A549 (cell line): ENCODE measurements at regions not wholly inside any gene's neighbourhood (a gene's known extent, or its start where the extent isn't known, plus 50 kb on each side); places are given as distances from the start of the nearest gene placed in this dataset.

Experiments used
- ATAC-seq, 2 experiments: fragments of 200-7000 bp in 1 of 2; fragments of >200 bp in 1 of 2; cut with Nextera tagmentation in 1 of 2; cut with Tn5 transposase in 1 of 2; 3 replicates each; pipeline versions ENCODE4 v1.8.0 to v1.9.1; 2018 to 2020; ENCODE audit warnings: mild to moderate bottlenecking in 1 of 2, moderate library complexity in 1 of 2
- CTCF ChIA-PET: fragments of 300-600 bp; sonication (Branson Sonifier 250); formaldehyde crosslinking; extraction: SDS; loops from one replicate; lab custom pipeline; 2021; ENCODE audit warnings: antibody characterized with exemption, inconsistent platforms; lab: Yijun Ruan, JAX
- POLR2A ChIA-PET: fragments of 350-600 bp; formaldehyde crosslinking; extraction: SDS; loops from one replicate; lab custom pipeline; 2021; ENCODE audit warnings: antibody characterized with exemption, inconsistent platforms; lab: Yijun Ruan, JAX
- DNase-seq, 2 experiments: peaks; one replicate each; pipeline versions ENCODE4 v3.0.0 to v3.0.0-alpha.2; 2011 to 2016; ENCODE audit warnings: low read depth in 1 of 2, low spot score in 1 of 2
- FAIRE-seq: peaks from 2 replicates; lab custom pipeline; 2011; peaks lifted over from hg19 to GRCh38; lab: Jason Lieb, UNC
- H3K27ac ChIP-seq, 2 experiments: fragments of >200 bp; sonication (Bioruptor Twin); formaldehyde crosslinking; 3 replicates each; pipeline ENCODE4 v1.5.1; 2016 to 2017
- H3K4me1 ChIP-seq: fragments of >200 bp; sonication (Bioruptor Twin); formaldehyde crosslinking; 3 replicates; pipeline ENCODE4 v1.6.1; 2016
- H3K4me2 ChIP-seq: fragments of >200 bp; sonication (Bioruptor Twin); formaldehyde crosslinking; 3 replicates; pipeline ENCODE4 v1.6.1; 2016
- H3K4me3 ChIP-seq: fragments of >200 bp; sonication (Bioruptor Twin); formaldehyde crosslinking; 3 replicates; pipeline ENCODE4 v1.5.1; 2016
- H3K9me3 ChIP-seq: fragments of >200 bp; sonication (Bioruptor Twin); formaldehyde crosslinking; 3 replicates; pipeline ENCODE4 v1.6.1; 2016
- CBX8 ChIP-seq: fragments of 200-600 bp; sonication (generic); IDR thresholded peaks from 2 replicates; pipeline ENCODE4 v1.6.1; 2016
- CHD4 ChIP-seq: fragments of 200-600 bp; sonication (generic); IDR thresholded peaks from 2 replicates; pipeline ENCODE4 v1.6.1; 2016; ENCODE audit warnings: antibody characterized with exemption, mild to moderate bottlenecking, borderline replicate concordance
- EP300 ChIP-seq, 2 experiments: fragments of >200 bp; sonication (Bioruptor Twin); formaldehyde crosslinking; IDR thresholded peaks; 2 replicates in 1 of 2; 3 replicates in 1 of 2; pipeline ENCODE4 v1.6.1; 2016 to 2017
- FOSL2 ChIP-seq, 2 experiments: fragments of 450-650 bp in 1 of 2; fragments of >200 bp in 1 of 2; sonication (Bioruptor Twin) in 1 of 2; formaldehyde crosslinking; IDR thresholded peaks; 2 replicates each; pipeline versions ENCODE4 v1.5.0 to v1.6.1; 2016 to 2020; ENCODE audit warnings: mild to moderate bottlenecking in 1 of 2, moderate library complexity in 1 of 2
- FOXS1 ChIP-seq: fragments of 250-450 bp; sonication (Bioruptor Pico); IDR thresholded peaks from 2 replicates; pipeline ENCODE4 v1.5.0; 2020; ENCODE audit warnings: mild to moderate bottlenecking, moderate library complexity
- HOXB13 ChIP-seq: fragments of 250-450 bp; sonication (Bioruptor Pico); IDR thresholded peaks from 2 replicates; pipeline ENCODE4 v1.5.0; 2020; ENCODE audit warnings: low read depth, mild to moderate bottlenecking, moderate library complexity
- HOXB5 ChIP-seq: fragments of 250-450 bp; sonication (Bioruptor Pico); IDR thresholded peaks from 2 replicates; pipeline ENCODE4 v1.5.0; 2020; ENCODE audit warnings: mild to moderate bottlenecking, moderate library complexity
- JUNB ChIP-seq: fragments of >200 bp; sonication (Bioruptor Twin); formaldehyde crosslinking; IDR thresholded peaks from 2 replicates; pipeline ENCODE4 v1.6.1; 2016
- KDM1A ChIP-seq: fragments of 200-600 bp; sonication (generic); IDR thresholded peaks from 2 replicates; pipeline ENCODE4 v1.6.1; 2016; ENCODE audit warnings: low read depth, mild to moderate bottlenecking
- RAD21 ChIP-seq, 2 experiments: fragments of >200 bp in 1 of 2; sonication (Bioruptor Twin) in 1 of 2; formaldehyde crosslinking in 1 of 2; IDR thresholded peaks in 1 of 2; conservative IDR thresholded peaks in 1 of 2; 2 replicates in 1 of 2; 3 replicates in 1 of 2; pipeline ENCODE4 v1.6.1; 2012 to 2018; ENCODE audit warnings: inconsistent platforms in 1 of 2
- RCOR1 ChIP-seq: fragments of 150-350 bp; IDR thresholded peaks from 2 replicates; pipeline ENCODE4 v1.6.1; 2014; ENCODE audit warnings: antibody characterized with exemption, low read length, low read depth
- SREBF2 ChIP-seq: fragments of 450-650 bp; IDR thresholded peaks from 2 replicates; pipeline ENCODE4 v1.6.1; 2014; ENCODE audit warnings: mild to moderate bottlenecking, moderate library complexity
- TP53 ChIP-seq: fragments of 250-450 bp; sonication (Bioruptor Pico); IDR thresholded peaks from 2 replicates; pipeline ENCODE4 v1.5.0; 2021; ENCODE audit warnings: mild to moderate bottlenecking, moderate library complexity
- WGBS: methylation state at CpG from one replicate; pipeline ENCODE4 v1.1.6; 2017; ENCODE audit errors: missing lambda C conversion rate; 5-methylcytosine and 5-hydroxymethylcytosine counted together
- TF ChIP-seq, protein P1 (sequence below): fragments of >200 bp; sonication (Bioruptor Twin); formaldehyde crosslinking; IDR thresholded peaks from 3 replicates; pipeline ENCODE4 v1.5.1; 2016
- TF ChIP-seq, protein P2 (sequence below): fragments of >200 bp; sonication (Bioruptor Twin); formaldehyde crosslinking; IDR thresholded peaks from 3 replicates; pipeline ENCODE4 v1.6.1; 2016
- TF ChIP-seq, protein P3 (sequence below): fragments of 250-450 bp; sonication (Bioruptor Pico); IDR thresholded peaks from 2 replicates; pipeline ENCODE4 v1.5.0; 2021; ENCODE audit warnings: mild to moderate bottlenecking, moderate library complexity, borderline replicate concordance
- TF ChIP-seq, protein P4 (sequence below): fragments of 450-650 bp; IDR thresholded peaks from 2 replicates; pipeline ENCODE4 v1.6.1; 2014; ENCODE audit warnings: antibody characterized with exemption

DNA sequence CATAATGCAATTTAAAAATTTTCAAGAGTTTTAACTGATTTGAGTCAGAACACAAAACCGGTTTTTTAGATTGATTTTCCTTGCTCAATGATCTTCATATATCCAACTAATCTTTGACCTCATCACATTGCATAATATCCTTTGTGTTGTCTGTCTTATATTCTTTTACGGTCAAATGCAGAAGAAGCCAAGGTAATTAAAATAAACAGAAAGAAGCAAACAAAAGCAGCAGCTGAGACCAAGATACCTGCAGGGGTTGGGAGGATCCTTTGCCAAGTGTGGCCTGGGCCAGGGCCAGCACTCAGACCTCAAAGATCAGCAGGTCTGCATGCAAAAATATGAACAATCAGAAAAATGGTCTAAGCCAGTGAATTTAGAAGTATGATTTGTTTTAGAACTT is 428.9 kb upstream of the NETO1 start (continued):
- TF ChIP-seq, protein P1, sequence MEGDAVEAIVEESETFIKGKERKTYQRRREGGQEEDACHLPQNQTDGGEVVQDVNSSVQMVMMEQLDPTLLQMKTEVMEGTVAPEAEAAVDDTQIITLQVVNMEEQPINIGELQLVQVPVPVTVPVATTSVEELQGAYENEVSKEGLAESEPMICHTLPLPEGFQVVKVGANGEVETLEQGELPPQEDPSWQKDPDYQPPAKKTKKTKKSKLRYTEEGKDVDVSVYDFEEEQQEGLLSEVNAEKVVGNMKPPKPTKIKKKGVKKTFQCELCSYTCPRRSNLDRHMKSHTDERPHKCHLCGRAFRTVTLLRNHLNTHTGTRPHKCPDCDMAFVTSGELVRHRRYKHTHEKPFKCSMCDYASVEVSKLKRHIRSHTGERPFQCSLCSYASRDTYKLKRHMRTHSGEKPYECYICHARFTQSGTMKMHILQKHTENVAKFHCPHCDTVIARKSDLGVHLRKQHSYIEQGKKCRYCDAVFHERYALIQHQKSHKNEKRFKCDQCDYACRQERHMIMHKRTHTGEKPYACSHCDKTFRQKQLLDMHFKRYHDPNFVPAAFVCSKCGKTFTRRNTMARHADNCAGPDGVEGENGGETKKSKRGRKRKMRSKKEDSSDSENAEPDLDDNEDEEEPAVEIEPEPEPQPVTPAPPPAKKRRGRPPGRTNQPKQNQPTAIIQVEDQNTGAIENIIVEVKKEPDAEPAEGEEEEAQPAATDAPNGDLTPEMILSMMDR, result no peak
- TF ChIP-seq HOXB13 (CRISPR knock-in tag), result no peak

DNA sequence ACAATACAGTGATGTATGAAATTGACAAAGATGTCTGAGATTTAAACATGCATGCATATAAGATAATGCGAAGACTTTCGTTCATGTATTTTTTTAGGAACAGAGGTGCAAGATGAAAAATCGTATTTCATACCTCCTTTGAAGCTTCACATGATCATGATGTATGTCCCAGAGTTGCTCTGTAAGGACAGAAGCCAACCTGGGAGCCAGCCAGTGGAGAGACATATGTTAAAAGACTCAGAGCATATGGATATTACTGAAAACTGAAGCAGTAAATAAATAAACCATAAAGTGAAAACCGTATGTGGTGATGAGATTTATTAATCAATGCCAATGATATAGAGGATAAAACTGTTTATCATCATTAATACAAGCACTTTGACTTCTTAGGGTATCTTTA is 424.4 kb upstream of the NETO1 start:
- Histone ChIP-seq H3K27ac (no peak overlapping the region), H3K4me2 (no peak overlapping the region), H3K9me3 (no peaks in the 10 kb centered on the region), H3K4me3 (no peak overlapping the region), H3K4me1 (peaks cover 5% of the 10 kb centered on the region; the same call in 1 of the 3 replicates)
- DNase-seq (no peak), FAIRE-seq (no peak), ATAC-seq (no peak)
- POLR2A ChIA-PET, result no interaction called here
- WGBS, result 64% methylated on average over 4 of the region's 4 CpGs
- TF ChIP-seq CBX8, result no peak
- TF ChIP-seq, protein P2, sequence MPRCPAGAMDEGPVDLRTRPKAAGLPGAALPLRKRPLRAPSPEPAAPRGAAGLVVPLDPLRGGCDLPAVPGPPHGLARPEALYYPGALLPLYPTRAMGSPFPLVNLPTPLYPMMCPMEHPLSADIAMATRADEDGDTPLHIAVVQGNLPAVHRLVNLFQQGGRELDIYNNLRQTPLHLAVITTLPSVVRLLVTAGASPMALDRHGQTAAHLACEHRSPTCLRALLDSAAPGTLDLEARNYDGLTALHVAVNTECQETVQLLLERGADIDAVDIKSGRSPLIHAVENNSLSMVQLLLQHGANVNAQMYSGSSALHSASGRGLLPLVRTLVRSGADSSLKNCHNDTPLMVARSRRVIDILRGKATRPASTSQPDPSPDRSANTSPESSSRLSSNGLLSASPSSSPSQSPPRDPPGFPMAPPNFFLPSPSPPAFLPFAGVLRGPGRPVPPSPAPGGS, result no peak
- TF ChIP-seq, protein P3, sequence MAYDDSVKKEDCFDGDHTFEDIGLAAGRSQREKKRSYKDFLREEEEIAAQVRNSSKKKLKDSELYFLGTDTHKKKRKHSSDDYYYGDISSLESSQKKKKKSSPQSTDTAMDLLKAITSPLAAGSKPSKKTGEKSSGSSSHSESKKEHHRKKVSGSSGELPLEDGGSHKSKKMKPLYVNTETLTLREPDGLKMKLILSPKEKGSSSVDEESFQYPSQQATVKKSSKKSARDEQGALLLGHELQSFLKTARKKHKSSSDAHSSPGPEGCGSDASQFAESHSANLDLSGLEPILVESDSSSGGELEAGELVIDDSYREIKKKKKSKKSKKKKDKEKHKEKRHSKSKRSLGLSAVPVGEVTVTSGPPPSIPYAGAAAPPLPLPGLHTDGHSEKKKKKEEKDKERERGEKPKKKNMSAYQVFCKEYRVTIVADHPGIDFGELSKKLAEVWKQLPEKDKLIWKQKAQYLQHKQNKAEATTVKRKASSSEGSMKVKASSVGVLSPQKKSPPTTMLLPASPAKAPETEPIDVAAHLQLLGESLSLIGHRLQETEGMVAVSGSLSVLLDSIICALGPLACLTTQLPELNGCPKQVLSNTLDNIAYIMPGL (CRISPR knock-in tag), result no peak
- TF ChIP-seq HOXB5 (CRISPR knock-in tag), result no peak
- no peak for TF ChIP-seq SREBF2
- TF ChIP-seq JUNB, result no peak
- TF ChIP-seq TP53 (CRISPR knock-in tag), result no peak
- no peak for TF ChIP-seq CHD4
- TF ChIP-seq, protein P4, sequence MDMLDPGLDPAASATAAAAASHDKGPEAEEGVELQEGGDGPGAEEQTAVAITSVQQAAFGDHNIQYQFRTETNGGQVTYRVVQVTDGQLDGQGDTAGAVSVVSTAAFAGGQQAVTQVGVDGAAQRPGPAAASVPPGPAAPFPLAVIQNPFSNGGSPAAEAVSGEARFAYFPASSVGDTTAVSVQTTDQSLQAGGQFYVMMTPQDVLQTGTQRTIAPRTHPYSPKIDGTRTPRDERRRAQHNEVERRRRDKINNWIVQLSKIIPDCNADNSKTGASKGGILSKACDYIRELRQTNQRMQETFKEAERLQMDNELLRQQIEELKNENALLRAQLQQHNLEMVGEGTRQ, result no peak
- TF ChIP-seq EP300 (IDR thresholded peaks at IDR 0.05), result no peak
- CTCF ChIA-PET, result no interaction called here

DNA sequence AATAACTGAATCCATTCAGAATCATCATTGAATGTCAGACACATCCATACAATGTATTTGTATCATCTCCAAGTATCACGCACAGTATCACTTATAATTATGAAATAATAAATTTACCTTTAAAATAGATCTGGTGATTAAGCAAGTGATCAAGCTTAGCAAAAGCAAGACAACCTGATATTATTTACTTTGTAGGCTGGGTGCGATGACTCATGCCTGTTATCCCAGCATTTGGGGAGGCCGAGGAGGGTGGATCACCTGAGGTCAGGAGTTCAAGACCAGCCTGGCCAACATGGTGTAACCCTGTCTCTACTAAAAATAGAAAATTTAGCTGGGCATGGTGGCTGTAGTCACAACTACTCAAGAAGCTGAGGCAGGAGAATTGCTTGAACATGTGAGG is 421.0 kb upstream of the NETO1 start:
- ChIA-PET POLR2A (no interaction called here), CTCF (interaction anchor here (0.8 kb wide), 1 partner anchor 9 kb away, joined by 3 read pairs; no protein-coding TSS in a partner anchor)
- DNase-seq (peak in 1 of 2 experiments; percentile 28), ATAC-seq (no peak), FAIRE-seq (no peak)
- no peak overlapping the region for H3K27ac ChIP-seq
- no peak overlapping the region for H3K4me3 ChIP-seq
- no peak overlapping the region for H3K4me2 ChIP-seq
- H3K9me3 ChIP-seq, result no peaks in the 10 kb centered on the region
- 31% methylated on average over 3 of the region's 3 CpGs for WGBS
- H3K4me1 ChIP-seq, result peaks cover 5% of the 10 kb centered on the region; the same call in 1 of the 3 replicates
- TF ChIP-seq FOXS1 (CRISPR knock-in tag) (no peak), FOSL2 (IDR thresholded peaks at IDR 0.05) (no peak), FOSL2 (CRISPR knock-in tag; IDR thresholded peaks at IDR 0.05) (peak; percentile 57; the same call in 1 of the 2 replicates)

DNA sequence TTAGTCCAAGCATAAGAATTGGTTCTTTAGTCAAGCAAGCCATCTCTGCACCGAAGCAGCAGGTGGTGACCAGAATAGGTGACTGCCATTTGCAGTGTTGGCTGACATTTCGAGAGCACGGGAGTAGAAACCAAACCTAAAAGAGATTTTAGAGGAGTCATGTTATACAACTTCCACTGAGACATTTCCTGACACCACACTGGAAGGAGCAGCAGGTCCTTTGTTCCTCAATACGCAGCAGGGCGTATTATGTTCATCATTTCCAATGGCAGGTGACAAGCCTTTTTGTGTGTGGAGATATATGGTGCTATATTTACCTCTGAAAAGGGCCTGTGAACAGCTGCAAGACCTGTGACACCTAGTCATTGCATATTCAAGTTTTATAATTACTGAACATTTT is 418.8 kb upstream of the NETO1 start:
- no peak overlapping the region for H3K4me3 ChIP-seq
- POLR2A ChIA-PET, result no interaction called here
- ATAC-seq, result no peak
- no peak overlapping the region for H3K4me2 ChIP-seq
- 85% methylated on average over 5 of the region's 5 CpGs for WGBS
- no peak for FAIRE-seq
- CTCF ChIA-PET, result interaction anchor here (0.6 kb wide), 1 partner anchor 221 kb away, joined by 4 read pairs; no protein-coding TSS in a partner anchor
- no peak overlapping the region for H3K27ac ChIP-seq
- DNase-seq, result no peak
- peaks cover 9% of the 10 kb centered on the region; the same call in 2 of the 3 replicates for H3K4me1 ChIP-seq
- TF ChIP-seq RAD21 (conservative IDR thresholded peaks at IDR 0.05 in 1 of 2, IDR thresholded peaks at IDR 0.05 in 1 of 2) (no peak), KDM1A (no peak), HOXB13 (CRISPR knock-in tag) (no peak), SREBF2 (no peak), RCOR1 (no peak)
- no peaks in the 10 kb centered on the region for H3K9me3 ChIP-seq
